HEK293T (cell line): ENCODE measurements at regions not wholly inside any gene's neighbourhood (a gene's known extent, or its start where the extent isn't known, plus 50 kb on each side); places are given as distances from the start of the nearest gene placed in this dataset.

Experiments
- CTCF ChIA-PET: fragments of 350-600 bp; formaldehyde crosslinking; extraction: SDS; loops from one replicate; lab custom pipeline; 2021; ENCODE audit warnings: antibody characterized with exemption, inconsistent platforms; lab: Yijun Ruan, JAX
- POLR2A ChIA-PET: fragments of 350-600 bp; formaldehyde crosslinking; extraction: SDS; loops from one replicate; lab custom pipeline; 2020; ENCODE audit warnings: antibody characterized with exemption, inconsistent platforms; lab: Yijun Ruan, JAX
- DNase-seq: peaks from one replicate; pipeline ENCODE4 v3.0.0; 2012; ENCODE audit warnings: mixed read lengths; ENCODE audit errors: extremely low spot score
- ARNT ChIP-seq: fragments of 450-650 bp; IDR thresholded peaks from 2 replicates; pipeline ENCODE4 v1.6.1; 2017; ENCODE audit warnings: mild to moderate bottlenecking
- BHLHE40 ChIP-seq: fragments of 450-650 bp; IDR thresholded peaks from 2 replicates; pipeline ENCODE4 v1.6.1; 2016; ENCODE audit warnings: mild to moderate bottlenecking, moderate library complexity, borderline replicate concordance
- CTBP1 ChIP-seq: fragments of 450-650 bp; IDR thresholded peaks from 2 replicates; pipeline ENCODE4 v1.6.1; 2016; ENCODE audit warnings: borderline replicate concordance
- ELF4 ChIP-seq: fragments of 450-650 bp; IDR thresholded peaks from 2 replicates; pipeline ENCODE4 v1.6.1; 2017; ENCODE audit warnings: antibody characterized with exemption
- FOXA1 ChIP-seq: fragments of 450-650 bp; IDR thresholded peaks from 2 replicates; pipeline ENCODE4 v1.6.1; 2016; ENCODE audit warnings: mild to moderate bottlenecking
- FOXK2 ChIP-seq: fragments of 450-650 bp; IDR thresholded peaks from 2 replicates; pipeline ENCODE4 v1.6.1; 2016; ENCODE audit warnings: mild to moderate bottlenecking
- FOXM1 ChIP-seq: fragments of 450-650 bp; IDR thresholded peaks from 2 replicates; pipeline ENCODE4 v1.6.1; 2017; ENCODE audit warnings: mild to moderate bottlenecking, borderline replicate concordance
- HDGF ChIP-seq: fragments of 450-650 bp; IDR thresholded peaks from 2 replicates; pipeline ENCODE4 v1.6.1; 2017; ENCODE audit warnings: antibody characterized with exemption, borderline replicate concordance
- L3MBTL2 ChIP-seq: fragments of 450-650 bp; conservative IDR thresholded peaks from 2 replicates; pipeline ENCODE4 v1.6.1; 2016; ENCODE audit warnings: mild to moderate bottlenecking
- LEF1 ChIP-seq: fragments of 450-650 bp; IDR thresholded peaks from 2 replicates; pipeline ENCODE4 v1.6.1; 2017; ENCODE audit warnings: mild to moderate bottlenecking, borderline replicate concordance
- NFRKB ChIP-seq: fragments of 450-650 bp; IDR thresholded peaks from 2 replicates; pipeline ENCODE4 v1.6.1; 2016; ENCODE audit warnings: mild to moderate bottlenecking, moderate library complexity
- PKNOX1 ChIP-seq: fragments of 450-650 bp; IDR thresholded peaks from 2 replicates; pipeline ENCODE4 v1.6.1; 2016
- SP1 ChIP-seq: fragments of 450-650 bp; IDR thresholded peaks from 2 replicates; pipeline ENCODE4 v1.6.1; 2017
- SUZ12 ChIP-seq: fragments of 450-650 bp; IDR thresholded peaks from 2 replicates; pipeline ENCODE4 v1.6.1; 2016; ENCODE audit warnings: mild to moderate bottlenecking
- TARDBP ChIP-seq: fragments of 450-650 bp; IDR thresholded peaks from 2 replicates; pipeline ENCODE4 v1.6.1; 2016
- ZNF384 ChIP-seq: fragments of 450-650 bp; IDR thresholded peaks from 2 replicates; pipeline ENCODE4 v1.6.1; 2016

- CTCF ChIA-PET = interaction anchor here (0.7 kb wide), 1 partner anchor 549 kb away, joined by 3 read pairs; no protein-coding TSS in a partner anchor
- POLR2A ChIA-PET = no interaction called here
- DNase-seq = no peak
- TF ChIP-seq LEF1 = no peak
- no peak for TF ChIP-seq PKNOX1
- TF ChIP-seq L3MBTL2 = no peak
- no peak for TF ChIP-seq SP1
Observed at GRCh38 chr20:50387218-50387995, 122.8 kb upstream of the PTPN1 start.

- POLR2A ChIA-PET = no interaction called here
Observed at GRCh38 chr20:50387996-50388332, 122.2 kb upstream of the PTPN1 start.

GRCh38 chr20:50388733-50389437, 121.3 kb upstream of the PTPN1 start:
- POLR2A ChIA-PET = no interaction called here
- no peak for TF ChIP-seq FOXK2
- no peak for TF ChIP-seq SUZ12
- no peak for TF ChIP-seq LEF1
- TF ChIP-seq FOXM1 = no peak
- no peak for TF ChIP-seq BHLHE40
- TF ChIP-seq NFRKB = no peak
- TF ChIP-seq PKNOX1 = no peak
- no peak for TF ChIP-seq ARNT
- TF ChIP-seq HDGF = no peak
- TF ChIP-seq SP1 = no peak
- no peak for TF ChIP-seq L3MBTL2
- TF ChIP-seq FOXA1 = no peak
- TF ChIP-seq TARDBP = no peak
- no peak for TF ChIP-seq ELF4
- no peak for TF ChIP-seq ZNF384
- DNase-seq = no peak
- CTCF ChIA-PET = no interaction called here

More at GRCh38 chr20:50387996-50388332, 122.2 kb upstream of the PTPN1 start:
- DNase-seq = no peak
- TF ChIP-seq L3MBTL2 = no peak
- CTCF ChIA-PET = interaction anchor here (0.7 kb wide), 1 partner anchor 550 kb away, joined by 3 read pairs; no protein-coding TSS in a partner anchor

GRCh38 chr20:50389438-50389807, 120.8 kb upstream of the PTPN1 start:
- ChIA-PET POLR2A (no interaction called here), CTCF (interaction anchor here (1.1 kb wide), 1 partner anchor 10 kb away, joined by 3 read pairs; no protein-coding TSS in a partner anchor)
- no peak for DNase-seq
- TF ChIP-seq L3MBTL2 (no peak), FOXA1 (no peak), FOXM1 (no peak), NFRKB (no peak), SUZ12 (no peak), HDGF (no peak), ELF4 (no peak), ZNF384 (no peak), FOXK2 (no peak), PKNOX1 (no peak), BHLHE40 (no peak), ARNT (no peak)

GRCh38 chr20:50389808-50390684, 120.1 kb upstream of the PTPN1 start:
- ChIA-PET CTCF (interaction anchor here (1.0 to 1.1 kb wide), 2 partner anchors 9 to 11 kb away, joined by 3 read pairs; no protein-coding TSS in a partner anchor), POLR2A (no interaction called here)
- DNase-seq = no peak
- no peak for TF ChIP-seq ARNT
- TF ChIP-seq BHLHE40 = no peak
- no peak for TF ChIP-seq ZNF384
- TF ChIP-seq SP1 = no peak
- TF ChIP-seq ELF4 = no peak
- no peak for TF ChIP-seq LEF1
- TF ChIP-seq CTBP1 = no peak
- no peak for TF ChIP-seq FOXK2
- no peak for TF ChIP-seq PKNOX1
